ENCODE measurements at regions not wholly inside any gene's neighbourhood (a gene's known extent, or its start where the extent isn't known, plus 50 kb on each side); places are given as distances from the start of the nearest gene placed in this dataset.

GRCh38 chr4:41853973-41854372, 81.3 kb upstream of the TMEM33 start:
- TF ChIP-seq, protein P1, sequence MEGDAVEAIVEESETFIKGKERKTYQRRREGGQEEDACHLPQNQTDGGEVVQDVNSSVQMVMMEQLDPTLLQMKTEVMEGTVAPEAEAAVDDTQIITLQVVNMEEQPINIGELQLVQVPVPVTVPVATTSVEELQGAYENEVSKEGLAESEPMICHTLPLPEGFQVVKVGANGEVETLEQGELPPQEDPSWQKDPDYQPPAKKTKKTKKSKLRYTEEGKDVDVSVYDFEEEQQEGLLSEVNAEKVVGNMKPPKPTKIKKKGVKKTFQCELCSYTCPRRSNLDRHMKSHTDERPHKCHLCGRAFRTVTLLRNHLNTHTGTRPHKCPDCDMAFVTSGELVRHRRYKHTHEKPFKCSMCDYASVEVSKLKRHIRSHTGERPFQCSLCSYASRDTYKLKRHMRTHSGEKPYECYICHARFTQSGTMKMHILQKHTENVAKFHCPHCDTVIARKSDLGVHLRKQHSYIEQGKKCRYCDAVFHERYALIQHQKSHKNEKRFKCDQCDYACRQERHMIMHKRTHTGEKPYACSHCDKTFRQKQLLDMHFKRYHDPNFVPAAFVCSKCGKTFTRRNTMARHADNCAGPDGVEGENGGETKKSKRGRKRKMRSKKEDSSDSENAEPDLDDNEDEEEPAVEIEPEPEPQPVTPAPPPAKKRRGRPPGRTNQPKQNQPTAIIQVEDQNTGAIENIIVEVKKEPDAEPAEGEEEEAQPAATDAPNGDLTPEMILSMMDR (IDR thresholded peaks at IDR 0.05) = no peak
- H3K36me3 ChIP-seq = no peaks in the 10 kb centered on the region
- H3K9ac ChIP-seq (ENCODE audit: low read depth in 2 of 2, low read length in 2 of 2) = no peak overlapping the region
- no peak overlapping the region for H3K27ac ChIP-seq
- H3K9me3 ChIP-seq = no peaks in the 10 kb centered on the region
- H3K27me3 ChIP-seq = no peaks in the 10 kb centered on the region
- intact Hi-C loops (cut with DNase I) = no loop called here
- no peak overlapping the region for H3K4me3 ChIP-seq
- no peak for DNase-seq
- H3K4me1 ChIP-seq = no peaks in the 10 kb centered on the region

DNA sequence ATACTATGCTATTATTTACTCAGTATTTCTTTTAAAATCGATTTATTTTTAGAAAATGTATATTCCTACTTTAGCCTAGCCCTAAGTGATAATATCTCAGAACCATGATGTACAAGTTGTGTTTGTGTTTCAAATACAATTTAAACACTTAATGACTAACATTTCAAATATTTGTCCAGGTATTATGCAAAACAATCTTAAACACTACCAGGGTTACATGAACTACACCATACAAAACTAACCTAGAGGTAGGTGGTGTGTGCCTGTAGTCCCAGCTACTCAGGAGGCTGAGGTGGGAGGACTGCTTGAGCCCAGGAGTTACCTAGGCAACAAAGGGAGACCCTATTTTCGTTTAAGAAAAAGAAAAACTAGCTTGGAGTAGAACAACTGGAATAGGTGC, 83.0 kb upstream of the TMEM33 start:
- Histone ChIP-seq H3K36me3 (no peaks in the 10 kb centered on the region), H3K4me1 (no peaks in the 10 kb centered on the region), H3K27ac (no peak overlapping the region), H3K9me3 (no peaks in the 10 kb centered on the region), H3K9ac (ENCODE audit: low read depth in 2 of 2, low read length in 2 of 2) (no peak overlapping the region), H3K27me3 (no peaks in the 10 kb centered on the region), H3K4me3 (no peak overlapping the region)
- TF ChIP-seq, protein P1 (IDR thresholded peaks at IDR 0.05) = no peak
- no peak for DNase-seq
- intact Hi-C loops (cut with DNase I) = no loop called here

DNA sequence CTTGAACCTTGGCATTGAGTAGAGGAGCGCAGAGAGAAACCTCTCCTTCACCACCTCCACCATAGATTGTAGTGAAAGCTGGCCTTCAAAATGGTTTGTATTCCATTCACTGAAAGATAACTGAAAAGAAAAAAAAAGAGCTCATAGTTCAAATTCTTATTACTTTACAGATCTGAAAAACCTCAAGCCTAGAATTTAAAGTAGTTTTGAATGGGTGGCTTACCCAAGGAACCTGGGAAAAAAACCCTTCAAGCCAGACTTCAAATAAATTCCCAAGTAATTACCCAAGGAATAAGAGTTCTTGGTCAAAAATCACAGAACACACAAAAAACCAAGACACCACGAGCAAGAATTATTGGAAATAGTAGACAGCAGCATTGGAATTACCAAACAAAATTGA, 83.6 kb upstream of the TMEM33 start:
- H3K36me3 ChIP-seq = no peaks in the 10 kb centered on the region
- H3K4me3 ChIP-seq = no peak overlapping the region
- H3K9ac ChIP-seq (ENCODE audit: low read depth in 2 of 2, low read length in 2 of 2) = no peak overlapping the region
- TF ChIP-seq, protein P1 (IDR thresholded peaks at IDR 0.05) = no peak
- H3K27me3 ChIP-seq = no peaks in the 10 kb centered on the region
- DNase-seq = no peak
- intact Hi-C loops (cut with DNase I) = no loop called here
- H3K27ac ChIP-seq = no peak overlapping the region
- no peaks in the 10 kb centered on the region for H3K4me1 ChIP-seq
- H3K9me3 ChIP-seq = no peaks in the 10 kb centered on the region

- no peaks in the 10 kb centered on the region for H3K4me1 ChIP-seq
- DNase-seq = no peak
- intact Hi-C loops (cut with DNase I) = no loop called here
- no peak overlapping the region for H3K4me3 ChIP-seq
- no peaks in the 10 kb centered on the region for H3K36me3 ChIP-seq
- H3K9me3 ChIP-seq = no peaks in the 10 kb centered on the region
- TF ChIP-seq, protein P1 (IDR thresholded peaks at IDR 0.05) = no peak
- H3K27me3 ChIP-seq = no peaks in the 10 kb centered on the region
- no peak overlapping the region for H3K9ac ChIP-seq (ENCODE audit: low read depth in 2 of 2, low read length in 2 of 2)
- H3K27ac ChIP-seq = no peak overlapping the region
Observed at GRCh38 chr4:41844327-41844726, 90.9 kb upstream of the TMEM33 start.

DNA sequence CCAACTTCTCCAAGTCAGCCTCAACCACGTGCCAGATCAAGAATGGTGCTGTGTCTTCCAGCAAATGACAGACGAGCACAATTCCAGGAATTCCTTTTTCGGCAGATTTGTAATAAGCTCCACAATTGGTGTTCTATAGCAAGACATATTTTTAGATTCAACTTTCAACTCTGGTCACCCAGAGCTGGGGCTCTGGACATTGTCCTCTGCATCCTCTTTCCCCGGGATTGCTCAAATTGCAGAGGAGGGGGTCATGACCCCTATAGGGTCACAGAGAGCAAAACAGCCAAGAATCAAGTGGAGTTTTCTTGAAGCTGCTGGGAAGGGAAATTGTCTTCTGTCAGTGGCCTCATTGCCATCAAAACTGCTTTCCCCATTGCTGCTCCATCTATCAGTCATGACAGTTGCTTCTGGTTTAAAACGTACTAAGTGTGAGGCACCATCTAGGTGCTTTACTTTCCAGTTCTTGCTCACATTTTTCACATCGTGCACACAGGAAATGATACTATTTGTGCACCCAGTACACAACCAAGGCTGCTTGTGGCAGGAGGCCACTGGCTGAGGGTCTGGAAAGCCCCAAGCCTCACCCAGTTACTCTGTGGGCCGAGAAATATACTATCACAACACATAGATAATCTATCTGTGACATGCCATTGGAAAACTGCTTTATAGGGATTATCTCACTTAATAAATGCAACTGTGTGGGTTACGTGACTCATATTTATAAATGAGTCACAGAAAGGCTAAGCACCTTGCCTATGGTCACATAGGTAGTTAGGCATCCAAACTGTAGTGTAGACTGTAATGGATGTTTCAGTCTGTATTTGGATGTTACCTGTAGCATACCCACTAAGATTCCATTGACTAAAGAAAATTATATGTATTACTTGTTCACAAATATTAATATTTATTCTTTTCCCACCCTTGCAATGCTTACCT, 91.7 kb upstream of the PHOX2B start:
- Histone ChIP-seq H3K4me1 (no peaks in the 10 kb centered on the region), H3K9ac (ENCODE audit: low read depth in 2 of 2, low read length in 2 of 2) (no peak overlapping the region), H3K9me3 (no peaks in the 10 kb centered on the region), H3K36me3 (no peaks in the 10 kb centered on the region), H3K27ac (no peak overlapping the region), H3K4me3 (no peak overlapping the region), H3K27me3 (no peaks in the 10 kb centered on the region)
- TF ChIP-seq, protein P1 (IDR thresholded peaks at IDR 0.05) = no peak
- intact Hi-C loops (cut with DNase I) = no loop called here
- DNase-seq = no peak
